ENCODE measurements at regions not wholly inside any gene's neighbourhood (a gene's known extent, or its start where the extent isn't known, plus 50 kb on each side); places are given as distances from the start of the nearest gene placed in this dataset.

- TF ChIP-seq CTCF (IDR thresholded peaks at IDR 0.05) (no peak), POLR2AphosphoS5 (IDR thresholded peaks at IDR 0.05; ENCODE audit: low read depth, low read length) (no peak), SIN3A (IDR thresholded peaks at IDR 0.05; ENCODE audit: borderline replicate concordance, insufficient read depth, low read depth, low read length) (no peak), REST (IDR thresholded peaks at IDR 0.05; ENCODE audit: insufficient read depth in 1 of 2, low read depth in 2 of 2, low read length in 1 of 2) (no peak)
Measured at GRCh38 chr10:91082447-91082846, 138.0 kb upstream of the PCGF5 start.
